ENCODE measurements at regions not wholly inside any gene's neighbourhood (a gene's known extent, or its start where the extent isn't known, plus 50 kb on each side); places are given as distances from the start of the nearest gene placed in this dataset.

DNA sequence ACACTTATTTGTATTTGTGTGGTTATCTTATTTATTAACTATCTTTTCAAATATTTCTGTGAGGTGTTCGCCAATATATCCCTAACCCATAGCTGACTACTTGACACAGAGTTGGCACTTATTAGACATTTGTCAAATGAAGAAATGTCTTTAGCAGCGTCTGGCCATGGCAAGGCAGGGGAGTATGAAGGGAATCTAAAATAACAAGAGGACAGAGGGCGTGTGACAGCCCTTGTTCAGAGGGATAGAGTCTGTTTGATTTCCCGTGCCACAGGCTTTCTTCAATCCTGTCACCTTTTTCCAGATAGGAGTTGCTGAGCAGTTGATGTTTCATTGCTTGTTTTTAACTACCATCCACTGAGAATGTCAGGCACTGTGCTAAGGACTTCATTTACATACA, 53.6 kb upstream of the SLC39A10 start:
- Histone ChIP-seq H3K4me1 (ENCODE audit: control insufficient read depth, insufficient read depth, low read length) (no peaks in the 10 kb centered on the region), H3K36me3 (ENCODE audit: control insufficient read depth in 2 of 2, insufficient read depth in 1 of 2, low read length in 2 of 2) (no peaks in the 10 kb centered on the region), H3K27ac (ENCODE audit: extremely low read depth, low read depth, low read length) (no peak overlapping the region), H3K4me3 (ENCODE audit: low read depth, low read length) (no peak overlapping the region), H3K9me3 (ENCODE audit: control insufficient read depth, insufficient read depth, low read depth, low read length) (no peaks in the 10 kb centered on the region)
- POLR2A ChIA-PET: no interaction called here
- TF ChIP-seq ZNF473 (tag by site-specific recombination; IDR thresholded peaks at IDR 0.05) (no peak), ZNF549 (tag by site-specific recombination; IDR thresholded peaks at IDR 0.05) (no peak), ZNF354C (tag by site-specific recombination; IDR thresholded peaks at IDR 0.05; ENCODE audit: borderline replicate concordance, low read depth) (no peak), ZNF391 (tag by site-specific recombination; IDR thresholded peaks at IDR 0.05; ENCODE audit: borderline replicate concordance, low read depth) (no peak), BCL6B (tag by site-specific recombination; IDR thresholded peaks at IDR 0.05) (no peak), ZNF140 (tag by site-specific recombination; IDR thresholded peaks at IDR 0.05) (no peak), ZNF660 (tag by site-specific recombination; IDR thresholded peaks at IDR 0.05) (no peak), ZNF843 (tag by site-specific recombination; IDR thresholded peaks at IDR 0.05) (no peak), HOXD13 (CRISPR knock-in tag; IDR thresholded peaks at IDR 0.05; ENCODE audit: borderline replicate concordance) (no peak)
- CTCF ChIA-PET: no interaction called here

GRCh38 chr2:195602687-195603086, 54.3 kb upstream of the SLC39A10 start:
- CTCF ChIA-PET: no interaction called here
- Histone ChIP-seq H3K36me3 (ENCODE audit: control insufficient read depth in 2 of 2, insufficient read depth in 1 of 2, low read length in 2 of 2) (no peaks in the 10 kb centered on the region), H3K4me1 (ENCODE audit: control insufficient read depth, insufficient read depth, low read length) (no peaks in the 10 kb centered on the region)

More at GRCh38 chr2:195602687-195603086, 54.3 kb upstream of the SLC39A10 start:
- Histone ChIP-seq H3K4me3 (ENCODE audit: low read depth, low read length) (no peak overlapping the region), H3K9me3 (ENCODE audit: control insufficient read depth, insufficient read depth, low read depth, low read length) (no peaks in the 10 kb centered on the region), H3K27ac (ENCODE audit: extremely low read depth, low read depth, low read length) (no peak overlapping the region)
- TF ChIP-seq HOXD13 (CRISPR knock-in tag; IDR thresholded peaks at IDR 0.05; ENCODE audit: borderline replicate concordance) (no peak), ZNF2 (tag by site-specific recombination; IDR thresholded peaks at IDR 0.05) (no peak), ZBTB10 (tag by site-specific recombination; IDR thresholded peaks at IDR 0.05) (no peak), ZNF211 (tag by site-specific recombination; IDR thresholded peaks at IDR 0.05; ENCODE audit: low read depth) (no peak), IKZF3 (tag by site-specific recombination; IDR thresholded peaks at IDR 0.05) (no peak), ZNF571 (tag by site-specific recombination; IDR thresholded peaks at IDR 0.05) (no peak), ZNF184 (tag by site-specific recombination; IDR thresholded peaks at IDR 0.05) (no peak), PBX3 (CRISPR knock-in tag; IDR thresholded peaks at IDR 0.05) (no peak), ZNF548 (tag by site-specific recombination; IDR thresholded peaks at IDR 0.05) (no peak)
- TF ChIP-seq, protein P1, sequence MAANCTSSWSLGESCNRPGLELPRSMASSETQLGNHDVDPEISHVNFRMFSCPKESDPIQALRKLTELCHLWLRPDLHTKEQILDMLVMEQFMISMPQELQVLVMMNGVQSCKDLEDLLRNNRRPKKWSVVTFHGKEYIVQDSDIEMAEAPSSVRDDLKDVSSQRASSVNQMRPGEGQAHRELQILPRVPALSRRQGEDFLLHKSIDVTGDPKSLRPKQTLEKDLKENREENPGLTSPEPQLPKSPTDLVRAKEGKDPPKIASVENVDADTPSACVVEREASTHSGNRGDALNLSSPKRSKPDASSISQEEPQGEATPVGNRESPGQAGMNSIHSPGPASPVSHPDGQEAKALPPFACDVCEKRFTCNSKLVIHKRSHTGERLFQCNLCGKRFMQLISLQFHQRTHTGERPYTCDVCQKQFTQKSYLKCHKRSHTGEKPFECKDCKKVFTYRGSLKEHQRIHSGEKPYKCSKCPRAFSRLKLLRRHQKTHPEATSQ (tag by site-specific recombination; IDR thresholded peaks at IDR 0.05): no peak
- POLR2A ChIA-PET: no interaction called here
